ENCODE measurements at regions not wholly inside any gene's neighbourhood (a gene's known extent, or its start where the extent isn't known, plus 50 kb on each side); places are given as distances from the start of the nearest gene placed in this dataset.

- TF ChIP-seq POLR2A (IDR thresholded peaks at IDR 0.05; ENCODE audit: low read length), result no peak
- no peak for TF ChIP-seq GATA1 (IDR thresholded peaks at IDR 0.05; ENCODE audit: low read depth, low read length)
- no peak for DNase-seq
Measured at GRCh38 chr3:76026379-76026778, 241.0 kb upstream of the ZNF717 start.

GRCh38 chr3:76028774-76029173, 243.4 kb upstream of the ZNF717 start:
- TF ChIP-seq POLR2A (IDR thresholded peaks at IDR 0.05; ENCODE audit: low read length), result no peak
- no peak for TF ChIP-seq GATA1 (IDR thresholded peaks at IDR 0.05; ENCODE audit: low read depth, low read length)
- no peak for DNase-seq

GRCh38 chr3:76034649-76035048, 249.3 kb upstream of the ZNF717 start:
- TF ChIP-seq POLR2A (IDR thresholded peaks at IDR 0.05; ENCODE audit: low read length) (no peak), GATA1 (IDR thresholded peaks at IDR 0.05; ENCODE audit: low read depth, low read length) (no peak)
- DNase-seq, result no peak

GRCh38 chr3:76035117-76035516, 249.8 kb upstream of the ZNF717 start:
- TF ChIP-seq POLR2A (IDR thresholded peaks at IDR 0.05; ENCODE audit: low read length) (no peak), GATA1 (IDR thresholded peaks at IDR 0.05; ENCODE audit: low read depth, low read length) (no peak)
- DNase-seq, result no peak

GRCh38 chr3:76038949-76039348, 253.6 kb upstream of the ZNF717 start:
- no peak for TF ChIP-seq POLR2A (IDR thresholded peaks at IDR 0.05; ENCODE audit: low read length)
- no peak for TF ChIP-seq GATA1 (IDR thresholded peaks at IDR 0.05; ENCODE audit: low read depth, low read length)
- no peak for DNase-seq

DNA sequence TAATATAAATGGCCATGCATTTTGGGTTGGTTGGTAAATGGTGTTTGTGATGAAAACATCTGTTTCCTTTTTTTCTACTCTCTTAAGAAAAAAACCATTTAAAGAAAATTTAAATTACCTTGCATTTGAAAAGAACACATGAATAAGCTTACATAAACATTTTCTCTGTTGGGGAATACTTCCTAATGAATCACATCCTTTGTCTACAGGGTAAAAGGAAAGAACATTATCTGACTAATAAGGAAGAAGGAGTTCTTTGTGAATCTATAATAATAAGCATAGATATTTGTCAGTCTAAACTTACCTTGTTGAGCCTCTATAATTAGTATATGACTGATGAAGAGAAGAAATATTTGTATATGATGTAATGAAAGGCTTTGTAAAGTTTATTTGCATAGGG, 254.1 kb upstream of the ZNF717 start:
- no peak for DNase-seq
- TF ChIP-seq GATA1 (IDR thresholded peaks at IDR 0.05; ENCODE audit: low read depth, low read length) (no peak), POLR2A (IDR thresholded peaks at IDR 0.05; ENCODE audit: low read length) (no peak)

DNA sequence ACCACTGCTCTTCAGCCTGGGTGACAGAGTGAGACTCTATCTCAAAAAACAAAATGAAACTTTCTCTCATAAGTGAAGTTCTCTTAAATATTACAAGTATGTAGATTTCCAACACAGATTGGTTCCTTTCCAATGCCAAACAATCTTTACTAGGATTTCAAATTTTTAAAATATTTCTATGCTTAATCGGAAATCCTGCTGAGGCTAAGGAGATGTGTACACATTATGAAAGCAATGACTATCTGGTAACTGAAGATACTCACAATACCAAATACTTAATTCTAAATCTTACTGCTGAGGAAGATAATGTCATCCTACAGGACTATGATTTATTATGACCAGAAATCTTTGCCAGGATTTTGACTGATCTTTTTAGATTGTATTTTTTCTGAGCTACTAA, 255.6 kb upstream of the ZNF717 start:
- DNase-seq, result no peak

GRCh38 chr3:76043746-76044145, 258.4 kb upstream of the ZNF717 start:
- TF ChIP-seq GATA1 (IDR thresholded peaks at IDR 0.05; ENCODE audit: low read depth, low read length) (no peak), POLR2A (IDR thresholded peaks at IDR 0.05; ENCODE audit: low read length) (no peak)
- DNase-seq, result no peak

More for the DNA sequence above, 255.6 kb upstream of the ZNF717 start:
- TF ChIP-seq POLR2A (IDR thresholded peaks at IDR 0.05; ENCODE audit: low read length) (no peak), GATA1 (IDR thresholded peaks at IDR 0.05; ENCODE audit: low read depth, low read length) (no peak)

- DNase-seq, result peak; percentile 4 to 35
- TF ChIP-seq POLR2A (IDR thresholded peaks at IDR 0.05; ENCODE audit: low read length) (no peak), GATA1 (IDR thresholded peaks at IDR 0.05; ENCODE audit: low read depth, low read length) (no peak)
Measured at GRCh38 chr3:76044601-76045600, 259.6 kb upstream of the ZNF717 start.

GRCh38 chr3:76047368-76047767, 262.0 kb upstream of the ZNF717 start:
- TF ChIP-seq GATA1 (IDR thresholded peaks at IDR 0.05; ENCODE audit: low read depth, low read length) (no peak), POLR2A (IDR thresholded peaks at IDR 0.05; ENCODE audit: low read length) (no peak)
- DNase-seq, result no peak

- DNase-seq, result no peak
- TF ChIP-seq GATA1 (IDR thresholded peaks at IDR 0.05; ENCODE audit: low read depth, low read length) (no peak), POLR2A (IDR thresholded peaks at IDR 0.05; ENCODE audit: low read length) (no peak)
Measured at GRCh38 chr3:76049776-76050175, 264.4 kb upstream of the ZNF717 start.

GRCh38 chr3:76051145-76051544, 265.8 kb upstream of the ZNF717 start:
- TF ChIP-seq POLR2A (IDR thresholded peaks at IDR 0.05; ENCODE audit: low read length) (no peak), GATA1 (IDR thresholded peaks at IDR 0.05; ENCODE audit: low read depth, low read length) (no peak)
- DNase-seq, result no peak

GRCh38 chr3:76054404-76054803, 269.1 kb upstream of the ZNF717 start:
- TF ChIP-seq GATA1 (IDR thresholded peaks at IDR 0.05; ENCODE audit: low read depth, low read length) (no peak), POLR2A (IDR thresholded peaks at IDR 0.05; ENCODE audit: low read length) (no peak)
- DNase-seq, result no peak

DNA sequence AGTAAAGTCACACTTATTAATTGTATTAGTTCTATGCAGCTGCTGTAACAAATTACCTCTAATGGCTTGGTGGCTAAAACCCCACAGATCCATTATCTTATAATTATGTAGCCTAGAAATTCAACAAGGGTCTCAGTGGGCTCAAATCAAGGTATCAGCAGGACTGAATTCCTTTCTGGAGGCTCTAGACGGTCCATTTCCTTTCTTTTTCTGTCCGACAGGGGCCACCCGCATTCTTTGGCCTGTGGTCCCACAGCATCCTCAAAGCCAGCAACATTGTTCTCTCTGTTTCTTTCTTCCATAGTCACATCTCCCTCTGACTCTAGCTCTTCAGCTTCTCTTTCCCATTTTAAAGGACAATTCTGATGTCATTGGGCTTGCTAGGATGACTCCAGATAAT, 276.3 kb upstream of the ZNF717 start:
- TF ChIP-seq POLR2A (IDR thresholded peaks at IDR 0.05; ENCODE audit: low read length), result no peak
- TF ChIP-seq GATA1 (IDR thresholded peaks at IDR 0.05; ENCODE audit: low read depth, low read length), result no peak

DNA sequence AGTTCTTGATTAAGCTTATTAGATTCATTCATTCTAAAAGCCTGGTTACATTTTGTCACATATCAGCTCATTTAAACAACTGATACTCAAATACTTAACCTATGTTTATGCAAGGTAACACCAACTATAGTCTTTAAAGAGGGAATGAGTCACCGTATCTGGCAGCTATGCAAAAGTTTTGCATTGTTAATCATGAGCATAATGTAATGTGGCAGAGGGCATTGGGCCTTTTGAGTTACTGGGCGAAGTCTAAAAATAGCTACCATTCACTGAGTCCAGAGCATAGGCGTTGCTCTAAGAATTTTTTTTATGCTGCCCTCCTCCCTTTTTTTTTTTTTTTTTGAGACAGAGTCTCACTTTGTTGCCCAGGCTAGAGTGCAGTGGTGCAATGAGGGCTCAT, 277.7 kb upstream of the ZNF717 start:
- TF ChIP-seq POLR2A (IDR thresholded peaks at IDR 0.05; ENCODE audit: low read length) (no peak), GATA1 (IDR thresholded peaks at IDR 0.05; ENCODE audit: low read depth, low read length) (no peak)
- DNase-seq, result no peak

More for the DNA sequence above, 276.3 kb upstream of the ZNF717 start:
- no peak for DNase-seq

All from erythroblast (primary cell).